Lung (tissue), 11 donors: ENCODE measurements at regions not wholly inside any gene's neighbourhood (a gene's known extent, or its start where the extent isn't known, plus 50 kb on each side); places are given as distances from the start of the nearest gene placed in this dataset.
A peak's percentile ranks its signal among the peaks of the same experiment; 100 is the strongest.

Experiments used
- ATAC-seq: fragments of 200-7000 bp; cut with Tn5 transposase; one replicate; pipeline ENCODE4 v1.9.1; 2020; ENCODE audit warnings: moderate number of reproducible peaks; ENCODE audit not compliant: insufficient read depth, low FRiP score
- DNase-seq, 3 donors: peaks; one replicate each; pipeline ENCODE4 v3.0.0-alpha.2; 2013 to 2017
- H3K27ac ChIP-seq, 2 donors: one replicate each; pipeline ENCODE4 v1.5.1; 2013; ENCODE audit warnings: mild to moderate bottlenecking in 2 of 2, moderate library complexity in 2 of 2, control low read depth in 1 of 2, inconsistent platforms in 1 of 2, low read depth in 1 of 2, low read length in 1 of 2
- H3K27me3 ChIP-seq, 3 donors: one replicate each; pipeline ENCODE4 v1.5.1; 2013; ENCODE audit warnings: low read length in 2 of 3; ENCODE audit not compliant: control insufficient read depth in 3 of 3, insufficient read depth in 3 of 3
- H3K36me3 ChIP-seq, 4 donors: one replicate each; pipeline ENCODE4 v1.5.1; 2013; ENCODE audit warnings: low read length in 4 of 4, mild to moderate bottlenecking in 1 of 4, moderate library complexity in 1 of 4; ENCODE audit not compliant: control insufficient read depth in 4 of 4, insufficient read depth in 4 of 4
- H3K4me1 ChIP-seq, 5 donors: one replicate each; pipeline ENCODE4 v1.5.1; 2013; ENCODE audit warnings: low read length in 5 of 5, mild to moderate bottlenecking in 2 of 5, moderate library complexity in 1 of 5; ENCODE audit not compliant: control insufficient read depth in 5 of 5, insufficient read depth in 5 of 5
- H3K4me3 ChIP-seq: one replicate; pipeline ENCODE4 v1.5.1; 2013; ENCODE audit warnings: mild to moderate bottlenecking, control low read depth, moderate library complexity
- H3K9ac ChIP-seq, 2 donors: one replicate each; pipeline ENCODE4 v1.5.1; 2013; ENCODE audit warnings: low read length in 2 of 2, control low read depth in 1 of 2; ENCODE audit not compliant: insufficient read depth in 1 of 2
- H3K9me3 ChIP-seq, 4 donors: one replicate each; pipeline ENCODE4 v1.5.1; 2013; ENCODE audit warnings: low read length in 3 of 4, mild to moderate bottlenecking in 1 of 4, moderate library complexity in 1 of 4; ENCODE audit not compliant: control insufficient read depth in 4 of 4, insufficient read depth in 3 of 4
- WGBS, 2 donors: extraction: QIAGEN DNeasy Blood & Tissue Kit; methylation state at CpG; one replicate each; pipeline ENCODE4 v1.1.7; 2013; 5-methylcytosine and 5-hydroxymethylcytosine counted together
- TF ChIP-seq, protein P1 (sequence below): IDR thresholded peaks from 2 replicates; pipeline ENCODE4 v1.5.1; 2012; ENCODE audit warnings: mild to moderate bottlenecking; ENCODE audit errors: control extremely low read depth, extremely low read depth
- donor health status: control.
- donor health status: control.
- donor health status: Bipolar disorder and iron deficiency.
- donor health status: healthy.
- donor health status: DM: yes; HTN: yes; CAD: no.

DNA sequence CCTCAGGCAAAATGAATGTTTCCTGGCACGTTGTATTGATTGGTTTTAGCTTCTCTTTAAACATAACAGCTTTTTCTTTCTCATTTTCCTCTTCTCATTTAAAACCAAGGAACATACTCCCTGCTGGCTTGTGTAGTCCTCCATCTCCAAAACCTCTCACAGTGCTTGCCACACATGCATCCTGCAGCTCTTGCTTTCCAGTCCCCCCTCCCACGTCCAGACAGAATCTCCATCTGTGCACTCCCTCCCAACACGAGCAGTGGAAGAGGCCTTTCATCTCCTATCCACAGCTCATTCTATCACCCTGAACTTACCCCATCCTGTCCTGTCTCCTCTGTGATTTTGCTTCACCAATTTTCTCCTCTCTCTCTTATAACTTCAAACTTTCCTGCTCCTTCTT lies 99.6 kb upstream of the THSD7B start:
- Histone ChIP-seq H3K4me3 (no peak overlapping the region), H3K27ac (no peak overlapping the region), H3K27me3 (no peaks in the 10 kb centered on the region), H3K36me3 (no peaks in the 10 kb centered on the region), H3K9me3 (no peaks in the 10 kb centered on the region), H3K9ac (no peak overlapping the region), H3K4me1 (no peaks in the 10 kb centered on the region)
- no peak for ATAC-seq
- no peak for DNase-seq
- TF ChIP-seq, protein P1, sequence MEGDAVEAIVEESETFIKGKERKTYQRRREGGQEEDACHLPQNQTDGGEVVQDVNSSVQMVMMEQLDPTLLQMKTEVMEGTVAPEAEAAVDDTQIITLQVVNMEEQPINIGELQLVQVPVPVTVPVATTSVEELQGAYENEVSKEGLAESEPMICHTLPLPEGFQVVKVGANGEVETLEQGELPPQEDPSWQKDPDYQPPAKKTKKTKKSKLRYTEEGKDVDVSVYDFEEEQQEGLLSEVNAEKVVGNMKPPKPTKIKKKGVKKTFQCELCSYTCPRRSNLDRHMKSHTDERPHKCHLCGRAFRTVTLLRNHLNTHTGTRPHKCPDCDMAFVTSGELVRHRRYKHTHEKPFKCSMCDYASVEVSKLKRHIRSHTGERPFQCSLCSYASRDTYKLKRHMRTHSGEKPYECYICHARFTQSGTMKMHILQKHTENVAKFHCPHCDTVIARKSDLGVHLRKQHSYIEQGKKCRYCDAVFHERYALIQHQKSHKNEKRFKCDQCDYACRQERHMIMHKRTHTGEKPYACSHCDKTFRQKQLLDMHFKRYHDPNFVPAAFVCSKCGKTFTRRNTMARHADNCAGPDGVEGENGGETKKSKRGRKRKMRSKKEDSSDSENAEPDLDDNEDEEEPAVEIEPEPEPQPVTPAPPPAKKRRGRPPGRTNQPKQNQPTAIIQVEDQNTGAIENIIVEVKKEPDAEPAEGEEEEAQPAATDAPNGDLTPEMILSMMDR = no peak
- WGBS, 2 donors = 69 to 70% methylated on average over 3 of the region's 3 CpGs

GRCh38 chr2:136664713-136665405 lies 100.5 kb upstream of the THSD7B start:
- Histone ChIP-seq H3K27ac (no peak overlapping the region), H3K4me1 (no peaks in the 10 kb centered on the region), H3K36me3 (no peaks in the 10 kb centered on the region), H3K9me3 (no peaks in the 10 kb centered on the region), H3K9ac (no peak overlapping the region), H3K27me3 (no peaks in the 10 kb centered on the region), H3K4me3 (no peak overlapping the region)
- DNase-seq (no peak), ATAC-seq (no peak)
- WGBS, 2 donors = 85 to 86% methylated on average over 10 of the region's 10 CpGs
- TF ChIP-seq, protein P1 = no peak

- ATAC-seq (no peak), DNase-seq (no peak)
- Histone ChIP-seq H3K9me3 (no peaks in the 10 kb centered on the region), H3K4me1 (no peaks in the 10 kb centered on the region), H3K27ac (no peak overlapping the region), H3K4me3 (no peak overlapping the region), H3K9ac (no peak overlapping the region), H3K27me3 (no peaks in the 10 kb centered on the region), H3K36me3 (no peaks in the 10 kb centered on the region)
- TF ChIP-seq, protein P1 = no peak
- 96% methylated on average over 1 of the region's 1 CpG for WGBS, 2 donors
Measured at GRCh38 chr2:136658201-136658600, 107.1 kb upstream of the THSD7B start.

DNA sequence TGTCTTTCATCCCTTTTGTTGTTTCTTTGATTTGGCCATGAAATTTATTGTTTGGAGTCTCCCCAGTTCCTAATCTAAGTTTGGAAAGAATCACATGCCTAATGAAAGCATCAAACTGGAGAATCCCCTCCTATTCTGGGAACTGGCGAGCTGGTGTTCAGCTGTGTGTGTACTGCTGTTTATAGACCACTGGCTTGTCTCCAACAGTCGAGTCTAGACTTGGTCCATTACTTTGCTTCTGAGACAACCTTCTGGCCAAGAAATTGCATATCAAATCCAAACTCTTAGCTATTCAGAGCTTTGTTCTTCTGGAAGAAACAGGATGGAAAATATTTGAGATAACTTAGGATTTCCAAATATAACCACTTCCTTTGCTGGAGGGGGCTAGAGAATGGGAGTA lies 111.5 kb upstream of the THSD7B start:
- H3K36me3 ChIP-seq = no peaks in the 10 kb centered on the region
- WGBS, 2 donors = 49 to 60% methylated on average over 2 of the region's 2 CpGs
- no peak overlapping the region for H3K4me3 ChIP-seq
- ATAC-seq = no peak
- H3K9ac ChIP-seq = no peak overlapping the region
- TF ChIP-seq, protein P1 = no peak
- H3K27ac ChIP-seq = no peak overlapping the region
- no peaks in the 10 kb centered on the region for H3K4me1 ChIP-seq
- H3K27me3 ChIP-seq = no peaks in the 10 kb centered on the region
- H3K9me3 ChIP-seq = no peaks in the 10 kb centered on the region
- DNase-seq = peak in 2 of 3 donors; percentile 1 to 40
